ENCODE measurements at regions not wholly inside any gene's neighbourhood (a gene's known extent, or its start where the extent isn't known, plus 50 kb on each side); places are given as distances from the start of the nearest gene placed in this dataset.

GRCh38 chr18:34544930-34545329 lies 165.2 kb upstream of the DTNA start:
- 93% methylated on average over 3 of the region's 3 CpGs; no CpG with 5 or more reads in 1 of the 2 experiments for WGBS, 2 experiments (ENCODE audit: extremely low coverage in 1 of 2, insufficient coverage in 1 of 2, insufficient read length in 1 of 2, insufficient replicate concordance in 2 of 2, low coverage in 1 of 2, low lambda C conversion rate in 2 of 2, missing lambda C conversion rate in 1 of 2)
- H3K36me3 ChIP-seq (ENCODE audit: control insufficient read depth in 2 of 4, insufficient read depth in 4 of 4, low read length in 3 of 4) = no peaks in the 10 kb centered on the region

More at GRCh38 chr18:34544930-34545329, 165.2 kb upstream of the DTNA start:
- TF ChIP-seq KDM4A (IDR thresholded peaks at IDR 0.05; ENCODE audit: low read depth, low read length, severe bottlenecking) (no peak), EGR1 (IDR thresholded peaks at IDR 0.05; ENCODE audit: borderline replicate concordance, low read depth, low read length) (no peak), RNF2 (IDR thresholded peaks at IDR 0.05; ENCODE audit: borderline replicate concordance, low read depth, low read length, missing control alignments, poor library complexity, severe bottlenecking) (no peak), TBP (IDR thresholded peaks at IDR 0.05; ENCODE audit: low read depth, low read length) (no peak), HDAC2 (IDR thresholded peaks at IDR 0.05; ENCODE audit: borderline replicate concordance in 1 of 2, low read depth in 2 of 2, low read length in 2 of 2) (no peak), SIN3A (conservative IDR thresholded peaks at IDR 0.05 in 1 of 2, IDR thresholded peaks at IDR 0.05 in 1 of 2; ENCODE audit: low read depth in 1 of 2, low read length in 2 of 2) (no peak), CBX5 (IDR thresholded peaks at IDR 0.05; ENCODE audit: low read depth, low read length) (no peak), ZNF274 (IDR thresholded peaks at IDR 0.05; ENCODE audit: borderline replicate concordance, extremely low read depth, low read length) (no peak), BCL11A (IDR thresholded peaks at IDR 0.05; ENCODE audit: low read depth in 2 of 2, low read length in 2 of 2) (no peak), EP300 (IDR thresholded peaks at IDR 0.05; ENCODE audit: borderline replicate concordance in 1 of 2, low read depth in 2 of 2, low read length in 2 of 2) (no peak), MAX (IDR thresholded peaks at IDR 0.05) (no peak), MAFK (IDR thresholded peaks at IDR 0.05; ENCODE audit: low read depth, low read length) (no peak)
- CTCF ChIA-PET (ENCODE audit: partially characterized antibody) = interaction anchor here (0.8 kb wide), 2 partner anchors 39 to 116 kb away, joined by 3 read pairs; no protein-coding TSS in a partner anchor
- Histone ChIP-seq H2BK12ac (ENCODE audit: low read depth, low read length) (no peak overlapping the region; the same call in 1 of the 2 replicates), H2BK20ac (ENCODE audit: low read length) (no peak overlapping the region; the same call in 1 of the 2 replicates), H4K5ac (ENCODE audit: insufficient read length, low read depth, low read length) (peak overlapping the region; percentile 9), H2BK15ac (ENCODE audit: low read length) (no peak overlapping the region), H3K4me2 (ENCODE audit: insufficient read depth in 1 of 2, low read depth in 2 of 2, low read length in 2 of 2) (no peak overlapping the region), H3K23me2 (ENCODE audit: low read depth, low read length) (no peaks in the 10 kb centered on the region; the same call in 1 of the 2 replicates), H2AK5ac (ENCODE audit: low read depth, low read length) (no peak overlapping the region), H3K23ac (ENCODE audit: insufficient read length) (no peak overlapping the region), H3K18ac (ENCODE audit: extremely low read depth, low read length) (no peak overlapping the region), H3K27me3 (replicated peaks in 1 of 4; ENCODE audit: control insufficient read depth in 3 of 4, extremely low read depth in 1 of 4, insufficient read depth in 3 of 4, low read length in 3 of 4) (no peaks in the 10 kb centered on the region), H3K4me3 (ENCODE audit: extremely low read depth in 1 of 4, insufficient read depth in 2 of 4, low read depth in 3 of 4, low read length in 4 of 4) (no peak overlapping the region), H2BK120ac (replicated peaks; ENCODE audit: low read depth, low read length) (no peak overlapping the region), H4K8ac (ENCODE audit: extremely low read depth, insufficient read depth, low read length) (no peak overlapping the region), H3K56ac (replicated peaks; ENCODE audit: insufficient read length, low read depth, low read length) (no peak overlapping the region), H4K20me1 (replicated peaks in 1 of 2; ENCODE audit: control insufficient read depth in 1 of 2, insufficient read depth in 2 of 2, low read length in 2 of 2) (no peaks in the 10 kb centered on the region), H3K4ac (replicated peaks; ENCODE audit: insufficient read length, low read depth, low read length) (no peak overlapping the region), H3K27ac (ENCODE audit: low read depth, low read length) (no peak overlapping the region), H3K4me1 (replicated peaks in 1 of 4; ENCODE audit: control insufficient read depth in 3 of 4, insufficient read depth in 4 of 4, low read length in 3 of 4) (peaks cover 2 to 18% (median 13%) of the 10 kb centered on the region in 4 experiments; a peak in 4 of 7 replicates), H2AFZ (ENCODE audit: low read length) (no peak overlapping the region), H3K79me1 (ENCODE audit: low read depth, low read length) (no peaks in the 10 kb centered on the region), H4K91ac (replicated peaks; ENCODE audit: insufficient read length, low read length) (peak overlapping the region; percentile 15), H3K14ac (ENCODE audit: insufficient read length) (no peak overlapping the region), H3K9me3 (ENCODE audit: insufficient read depth in 2 of 2, low read depth in 1 of 2, low read length in 1 of 2) (no peaks in the 10 kb centered on the region), H3K79me2 (ENCODE audit: control insufficient read depth in 1 of 2, insufficient read depth in 2 of 2, low read length in 2 of 2) (peaks cover 0 to 14% of the 10 kb centered on the region in 2 experiments; a peak in 1 of 4 replicates), H2BK5ac (ENCODE audit: low read depth, low read length) (no peak overlapping the region; the same call in 1 of the 2 replicates), H3K9ac (replicated peaks in 1 of 4; ENCODE audit: extremely low read depth in 1 of 4, low read depth in 3 of 4, low read length in 3 of 4) (no peak overlapping the region)
- FAIRE-seq (no peak), DNase-seq (ENCODE audit: low read depth in 1 of 2, low spot score in 2 of 2) (no peak)
- POLR2A ChIA-PET (ENCODE audit: partially characterized antibody) = no interaction called here
